H1 (cell line): ENCODE measurements at regions not wholly inside any gene's neighbourhood (a gene's known extent, or its start where the extent isn't known, plus 50 kb on each side); places are given as distances from the start of the nearest gene placed in this dataset.

ENCODE experiments used
- BRCA1 ChIP-seq: IDR thresholded peaks from 2 replicates; pipeline ENCODE4 v1.6.1; 2012; ENCODE audit warnings: low read depth, low read length, improper control_type of control experiment
- JUND ChIP-seq: IDR thresholded peaks from 2 replicates; pipeline ENCODE4 v1.6.1; 2011; ENCODE audit warnings: mild to moderate bottlenecking, improper control_type of control experiment, low read length
- SIRT6 ChIP-seq: IDR thresholded peaks from one replicate; pipeline ENCODE4 v1.7.1; 2012; ENCODE audit warnings: low read length, inconsistent platforms
- SUZ12 ChIP-seq: fragments of 200-600 bp; sonication (generic); IDR thresholded peaks from 2 replicates; pipeline ENCODE4 v1.6.1; 2012; ENCODE audit warnings: mild to moderate bottlenecking, inconsistent platforms, low read length, moderate library complexity, mixed read lengths
- TF ChIP-seq, protein P1 (sequence below): IDR thresholded peaks from 2 replicates; pipeline ENCODE4 v1.6.1; 2012; ENCODE audit warnings: inconsistent platforms

DNA sequence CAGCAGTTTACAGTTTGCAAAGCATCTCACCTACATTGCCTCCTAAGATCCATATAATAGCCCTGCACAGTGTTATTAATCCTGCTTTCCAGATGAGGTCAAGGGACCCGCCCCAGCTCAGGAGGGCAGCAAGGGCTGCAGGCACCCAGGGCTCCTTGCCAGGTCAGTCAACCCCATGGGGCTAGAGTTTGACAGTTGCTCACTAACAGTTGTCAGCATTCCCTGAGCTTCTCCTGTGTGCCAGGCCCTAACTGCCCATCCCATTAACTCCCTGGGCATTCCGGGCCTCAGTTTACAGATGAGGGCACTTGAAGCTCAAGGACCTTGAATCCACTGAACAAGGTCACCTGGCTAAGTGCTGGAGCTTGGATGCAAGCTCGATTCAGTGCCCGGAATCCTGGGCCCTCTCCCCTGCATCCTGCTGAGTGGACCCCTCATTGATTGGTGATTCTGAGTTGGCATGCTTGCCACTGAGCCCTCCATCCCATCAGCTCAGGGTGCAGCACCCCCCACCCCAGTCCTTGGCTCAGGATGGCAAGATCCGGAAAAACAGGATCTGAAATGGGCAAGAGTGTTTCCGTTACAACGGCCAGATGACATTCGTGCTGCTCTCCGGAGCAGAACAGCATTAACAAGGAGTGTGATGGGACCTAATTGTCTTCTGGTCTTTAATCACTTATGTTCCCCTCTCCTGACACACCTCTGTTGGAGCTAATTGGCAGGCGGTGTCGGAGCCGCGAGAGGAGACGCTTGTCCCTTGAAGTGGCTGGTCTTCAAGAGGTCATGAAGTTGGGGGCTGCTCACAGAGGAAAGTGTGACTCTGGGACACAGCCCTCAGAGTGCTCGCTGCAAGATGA is 87.4 kb upstream of the SHISAL1 start (continued):
- TF ChIP-seq BRCA1 (no peak), JUND (no peak), SUZ12 (no peak), SIRT6 (no peak)
- TF ChIP-seq, protein P1, sequence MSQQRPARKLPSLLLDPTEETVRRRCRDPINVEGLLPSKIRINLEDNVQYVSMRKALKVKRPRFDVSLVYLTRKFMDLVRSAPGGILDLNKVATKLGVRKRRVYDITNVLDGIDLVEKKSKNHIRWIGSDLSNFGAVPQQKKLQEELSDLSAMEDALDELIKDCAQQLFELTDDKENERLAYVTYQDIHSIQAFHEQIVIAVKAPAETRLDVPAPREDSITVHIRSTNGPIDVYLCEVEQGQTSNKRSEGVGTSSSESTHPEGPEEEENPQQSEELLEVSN, result no peak
